ENCODE measurements at regions not wholly inside any gene's neighbourhood (a gene's known extent, or its start where the extent isn't known, plus 50 kb on each side); places are given as distances from the start of the nearest gene placed in this dataset.
"Not testable (repeated sequence)": the region's sequence is repeated elsewhere in the genome, so short reads cannot be mapped to it uniquely, and the experiment has no call there.

DNA sequence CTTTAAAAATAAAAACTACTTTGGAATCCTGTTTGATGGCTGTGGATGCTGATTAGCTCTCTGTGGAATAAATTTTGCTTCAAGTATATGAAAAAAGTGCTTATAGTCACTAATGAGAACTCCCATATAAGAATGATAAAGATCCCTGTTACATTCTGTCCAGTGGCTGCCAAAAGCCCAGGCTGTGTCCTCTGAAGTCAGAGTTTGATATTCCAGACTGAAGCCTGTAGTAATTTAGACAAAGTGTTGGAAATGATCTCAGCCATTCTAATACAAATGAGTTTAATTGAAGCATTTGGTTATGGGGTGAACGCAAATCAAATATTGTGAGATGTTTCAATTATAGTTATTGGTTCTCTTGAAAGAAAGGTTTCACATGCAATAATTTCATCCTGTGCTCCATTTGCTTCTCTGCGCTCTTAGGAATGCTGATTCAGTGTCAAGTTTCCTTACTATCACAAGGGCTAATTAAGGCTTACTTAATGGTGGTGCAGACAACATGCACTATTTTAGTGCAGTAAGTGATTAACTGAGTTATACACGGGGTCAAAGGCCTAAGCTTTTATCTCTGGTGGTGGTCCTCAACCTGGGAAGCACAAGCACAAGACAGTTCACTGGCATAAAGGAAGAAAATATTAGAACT lies 867.6 kb downstream of the SORCS1 start:
- no peak for DNase-seq (ENCODE audit: low spot score)

DNA sequence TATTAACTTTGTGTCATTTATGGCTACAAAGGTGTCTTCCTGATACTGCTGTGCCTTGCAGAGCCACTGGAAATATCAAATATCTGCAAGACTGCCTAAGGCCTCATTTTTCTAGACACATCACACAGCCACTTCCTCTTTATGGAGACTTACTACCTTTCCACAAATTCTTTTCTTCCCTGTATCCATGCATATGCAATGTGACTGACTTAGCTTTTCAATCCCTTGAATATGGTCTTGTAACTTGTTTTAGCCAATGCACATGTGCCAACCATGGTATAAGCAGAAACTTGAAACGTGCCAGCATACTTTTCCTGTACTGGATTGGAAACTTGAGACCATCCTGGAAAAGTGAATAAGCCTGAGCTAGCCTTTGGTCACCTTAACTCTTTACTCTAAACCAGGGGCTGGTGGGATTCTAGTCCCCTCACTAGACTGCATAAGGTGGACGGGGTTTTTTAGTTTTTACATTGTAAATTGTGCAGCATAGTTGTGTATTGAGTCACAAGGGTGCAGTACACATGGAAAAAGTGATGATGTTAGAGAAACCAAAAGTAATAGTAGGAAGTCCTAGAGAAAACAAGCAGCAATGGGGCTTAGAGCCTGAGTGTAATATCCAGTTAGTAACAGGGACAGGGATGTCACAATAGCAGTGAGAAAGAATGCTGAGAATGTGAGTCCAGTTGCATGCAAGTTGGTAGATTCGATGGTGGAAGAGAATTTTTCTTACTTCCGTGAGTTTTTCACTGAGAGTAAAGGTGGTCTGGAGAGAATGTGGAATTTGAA lies 879.5 kb downstream of the SORCS1 start:
- DNase-seq (ENCODE audit: low spot score): no peak

DNA sequence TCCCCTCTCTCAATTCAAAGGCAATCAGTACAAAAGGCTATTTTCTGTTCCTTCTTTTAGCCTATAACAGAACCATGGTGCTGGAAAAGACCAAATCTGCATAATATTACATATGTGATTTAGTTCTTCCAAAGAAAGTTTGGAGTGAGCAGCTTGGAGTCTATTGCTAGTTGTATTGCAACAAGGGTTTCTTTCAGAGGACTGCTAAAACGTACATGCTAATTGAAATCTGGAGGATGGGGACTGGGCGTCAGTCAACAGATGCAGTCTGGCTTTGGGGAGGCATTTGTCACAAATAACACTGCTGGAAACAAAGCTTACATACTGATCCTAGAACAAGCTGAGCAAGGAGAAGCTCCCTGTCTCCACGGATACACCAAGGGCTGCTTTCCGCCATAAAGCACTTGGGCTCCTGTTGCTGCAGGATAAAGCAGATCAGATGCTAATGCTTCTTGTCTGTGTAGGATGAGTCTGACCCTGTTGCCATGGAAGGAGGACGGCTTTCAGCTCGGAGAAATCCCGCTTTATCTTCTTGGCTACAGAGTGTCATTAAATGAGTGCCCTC lies 883.5 kb downstream of the SORCS1 start:
- DNase-seq (ENCODE audit: low spot score): no peak

DNA sequence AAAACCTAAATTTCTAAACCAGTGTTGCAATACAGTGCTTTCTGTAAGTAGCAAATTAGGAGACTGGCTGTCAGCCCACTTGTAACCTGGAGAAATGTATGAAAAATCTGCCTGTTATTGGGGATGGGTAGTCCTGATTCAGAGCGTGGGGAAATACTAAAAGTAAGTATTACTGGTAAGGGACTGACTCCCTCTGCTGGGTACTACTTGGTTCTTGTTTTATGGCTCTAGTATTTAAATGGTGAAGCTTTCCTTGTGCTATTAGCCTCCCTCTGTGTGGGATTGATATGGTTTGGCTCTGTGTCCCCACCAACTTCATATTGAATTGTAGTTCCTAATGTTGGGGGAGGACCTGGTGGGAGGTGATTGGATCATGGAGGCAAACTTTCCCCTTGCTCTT lies 886.1 kb downstream of the SORCS1 start:
- DNase-seq (ENCODE audit: low spot score): no peak

DNA sequence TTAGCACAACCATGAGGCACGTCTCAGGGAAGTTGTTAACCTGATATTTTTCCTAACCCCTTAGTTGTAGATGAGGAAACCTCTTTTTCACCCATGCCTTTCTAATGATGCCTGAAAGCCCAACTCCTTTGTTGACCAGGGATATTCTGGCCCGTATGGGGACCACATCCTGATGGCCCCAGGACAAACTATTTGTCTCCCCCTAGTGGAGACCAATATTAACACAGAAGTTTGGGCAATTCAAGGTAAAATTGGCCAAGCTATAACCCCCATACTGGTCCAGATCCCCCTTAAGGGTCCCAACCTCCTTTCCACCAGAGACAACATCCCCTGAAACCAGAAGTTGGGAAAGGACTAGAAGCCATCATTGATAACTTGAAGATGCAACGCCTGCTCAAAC lies 893.3 kb downstream of the SORCS1 start:
- no peak for DNase-seq (ENCODE audit: low spot score)

DNA sequence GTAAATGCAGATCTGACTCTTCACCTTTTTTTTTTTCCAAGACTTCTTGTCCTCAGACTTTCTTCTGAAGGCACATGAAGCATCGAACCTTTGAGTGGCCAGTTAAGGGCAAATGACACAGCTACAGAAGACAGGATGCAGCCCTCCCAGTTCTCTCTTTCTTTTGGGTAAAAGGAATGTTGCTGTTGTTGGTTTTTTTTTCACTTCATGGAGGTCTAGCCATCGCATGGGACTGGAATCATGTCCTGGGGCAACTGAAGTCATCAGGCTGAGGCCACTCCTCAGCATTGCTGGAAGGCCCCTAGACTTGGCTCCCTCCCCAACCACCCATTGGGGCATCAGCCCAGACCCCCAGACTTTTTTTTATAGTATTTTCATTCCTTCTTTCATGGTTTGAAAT lies 896.5 kb downstream of the SORCS1 start:
- no peak for DNase-seq (ENCODE audit: low spot score)

DNA sequence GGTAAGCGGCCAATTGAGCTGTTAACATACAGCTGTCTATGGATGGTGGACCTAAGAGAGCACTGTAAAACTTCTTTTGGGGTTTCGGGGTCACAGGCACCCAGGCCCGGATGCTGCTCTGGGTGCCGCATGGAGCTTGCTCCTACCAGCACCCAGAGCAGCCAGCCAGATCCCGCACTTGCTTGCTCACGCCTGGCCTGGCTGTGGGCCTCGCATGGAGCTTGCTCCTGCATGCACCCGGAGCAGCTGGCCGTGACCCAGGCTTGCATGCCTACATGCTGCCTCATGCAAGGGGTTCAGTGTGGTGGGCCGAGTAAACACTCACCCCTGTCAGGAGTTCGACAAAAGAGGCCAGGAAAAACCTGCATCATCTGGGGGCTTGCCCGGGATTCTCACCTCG lies 896.9 kb downstream of the SORCS1 start:
- DNase-seq (ENCODE audit: low spot score): no peak

- DNase-seq (ENCODE audit: low spot score): not testable (repeated sequence)
Observed at GRCh38 chr10:106257432-106257831, 907.1 kb downstream of the SORCS1 start.

DNA sequence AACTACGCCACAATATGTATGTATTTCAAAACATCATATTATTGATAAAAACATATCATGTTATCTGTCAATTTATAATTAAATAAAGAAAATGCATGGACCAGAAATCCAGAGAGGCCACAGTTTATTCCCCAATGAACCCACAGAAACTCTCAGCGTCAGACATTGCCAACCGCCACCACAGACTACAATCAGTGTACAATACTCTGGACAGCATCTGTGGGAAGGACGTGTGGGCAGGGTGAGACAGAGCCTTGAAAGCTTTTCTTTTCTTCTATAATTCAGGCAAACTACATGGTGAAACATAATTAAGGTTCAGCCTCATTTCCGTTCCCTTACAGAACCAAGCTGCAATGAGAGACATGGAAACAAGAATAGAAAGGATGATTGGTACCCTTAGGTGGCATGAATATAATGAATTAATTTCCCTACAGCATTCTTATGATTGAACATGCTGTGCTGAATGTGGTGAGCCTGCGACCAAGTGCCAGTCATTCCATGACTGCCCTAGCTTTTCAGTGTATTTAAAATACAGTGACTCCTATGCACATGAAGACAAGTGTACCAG lies 909.3 kb downstream of the SORCS1 start:
- DNase-seq (ENCODE audit: low spot score): no peak

DNA sequence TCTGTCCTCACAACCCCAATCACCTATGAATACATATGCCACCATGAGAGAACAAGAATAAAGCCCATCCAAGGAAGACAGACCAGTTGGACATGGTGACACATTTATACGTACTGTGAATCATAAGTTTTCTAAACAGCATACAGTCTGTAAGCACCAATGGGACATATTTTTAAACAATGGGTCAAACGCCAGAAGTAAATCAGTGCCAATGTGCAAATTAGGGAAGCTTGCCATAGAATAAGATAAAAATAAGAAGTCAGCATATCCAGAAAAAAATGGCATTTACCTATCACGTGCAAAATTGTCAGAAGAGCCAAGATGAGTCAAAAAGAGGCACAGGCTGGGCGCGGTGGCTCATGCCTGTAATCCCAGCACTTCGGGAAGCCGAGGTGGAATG lies 910.4 kb downstream of the SORCS1 start:
- DNase-seq (ENCODE audit: low spot score): no peak

GRCh38 chr10:106252541-106252940 lies 912.0 kb downstream of the SORCS1 start:
- DNase-seq (ENCODE audit: low spot score): no peak

DNA sequence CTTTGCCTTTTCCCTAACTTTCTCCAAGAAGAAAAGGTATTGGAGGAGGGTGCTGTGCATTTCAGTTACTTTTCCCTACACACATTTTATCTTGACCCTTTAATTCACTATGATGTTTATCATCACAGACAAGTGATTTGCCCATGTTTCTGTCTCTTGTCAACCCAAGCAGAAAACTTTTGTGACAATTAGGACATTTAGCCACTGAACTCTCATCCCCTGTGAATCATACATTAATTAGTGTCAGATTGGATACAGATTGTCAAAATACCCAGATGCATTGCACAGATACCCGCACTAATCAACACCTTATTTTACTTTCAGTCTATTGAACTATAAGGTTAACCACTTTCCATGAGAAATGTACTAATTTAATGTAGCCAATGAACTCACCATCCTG lies 912.9 kb downstream of the SORCS1 start:
- DNase-seq (ENCODE audit: low spot score): no peak

- DNase-seq (ENCODE audit: low spot score): no peak
Observed at GRCh38 chr10:106242301-106242700, 922.2 kb downstream of the SORCS1 start.

DNA sequence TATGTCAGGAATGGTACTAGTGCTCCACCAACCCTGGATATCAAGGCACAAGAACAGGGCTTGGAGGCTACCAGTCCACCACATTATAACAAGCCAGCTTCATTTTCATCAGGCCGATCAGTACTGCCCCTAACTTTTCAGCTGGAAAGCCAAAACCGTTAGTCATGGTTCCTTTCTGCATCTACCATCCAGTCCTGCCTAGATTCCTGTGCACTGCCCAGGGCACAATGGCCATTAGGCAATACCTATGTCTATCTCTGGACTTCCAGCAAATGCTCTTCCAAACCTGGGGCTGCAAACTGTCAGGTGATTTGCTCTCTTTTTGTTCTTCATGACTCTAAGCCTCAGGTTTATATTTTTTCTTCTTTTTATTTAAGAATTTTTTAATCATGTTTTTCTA lies 937.7 kb downstream of the SORCS1 start:
- DNase-seq (ENCODE audit: low spot score): no peak

GRCh38 chr10:106226142-106226541 lies 938.4 kb downstream of the SORCS1 start:
- DNase-seq (ENCODE audit: low spot score): no peak

GRCh38 chr10:106224676-106225075 lies 939.8 kb downstream of the SORCS1 start:
- no peak for DNase-seq (ENCODE audit: low spot score)

- no peak for DNase-seq (ENCODE audit: low spot score)
Observed at GRCh38 chr10:106217627-106218026, 946.9 kb downstream of the SORCS1 start.

DNA sequence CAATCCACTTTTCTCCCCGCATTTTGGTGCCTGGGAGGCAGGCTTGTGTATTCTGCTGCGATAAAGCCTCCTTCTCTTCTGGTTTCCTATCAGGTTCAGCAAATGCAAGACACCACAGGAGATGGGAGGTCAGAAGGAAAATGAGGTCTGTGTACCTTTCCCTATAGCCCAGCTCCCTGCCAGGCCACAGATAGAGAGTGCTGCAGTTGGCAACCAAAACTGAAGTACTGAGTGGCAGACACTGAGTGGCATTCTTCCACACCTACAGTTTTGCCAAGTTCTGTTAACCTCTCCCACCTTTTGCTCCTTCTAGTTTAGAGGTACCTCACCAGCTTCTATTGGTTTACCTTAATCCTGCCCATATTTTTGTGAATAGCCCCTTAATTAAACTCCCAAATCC lies 948.4 kb downstream of the SORCS1 start:
- DNase-seq (ENCODE audit: low spot score): no peak

- no peak for DNase-seq (ENCODE audit: low spot score)
Observed at GRCh38 chr10:106214243-106214642, 950.3 kb downstream of the SORCS1 start.

- no peak for DNase-seq (ENCODE audit: low spot score)
Observed at GRCh38 chr10:106213493-106213892, 951.0 kb downstream of the SORCS1 start.

GRCh38 chr10:106198275-106198674 lies 966.2 kb downstream of the SORCS1 start:
- DNase-seq (ENCODE audit: low spot score): no peak

DNA sequence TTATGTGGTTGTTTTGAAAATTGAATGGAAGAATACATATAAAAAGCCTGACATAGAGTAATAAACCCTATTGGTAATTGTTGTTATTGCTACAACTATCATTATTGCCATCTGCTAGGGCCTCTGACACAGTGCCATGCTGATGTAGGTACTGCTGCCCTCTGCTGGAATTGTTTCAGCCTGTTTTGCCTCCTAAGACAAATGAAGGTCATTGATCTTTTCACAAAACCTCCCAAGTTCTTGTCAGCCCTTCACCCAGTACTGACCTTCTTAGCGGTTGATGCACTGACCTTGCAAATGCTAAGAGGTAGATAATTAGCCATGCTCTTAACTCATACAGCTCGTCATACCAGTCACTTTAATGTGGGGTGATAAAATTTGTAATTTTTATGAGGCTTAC lies 975.2 kb downstream of the SORCS1 start:
- DNase-seq (ENCODE audit: low spot score): no peak

GRCh38 chr10:106185951-106186350 lies 978.6 kb downstream of the SORCS1 start:
- DNase-seq (ENCODE audit: low spot score): no peak
